GM12891 (cell line): ENCODE measurements at regions not wholly inside any gene's neighbourhood (a gene's known extent, or its start where the extent isn't known, plus 50 kb on each side); places are given as distances from the start of the nearest gene placed in this dataset.

ENCODE experiments used
- POLR2A ChIP-seq: IDR thresholded peaks from 2 replicates; pipeline ENCODE4 v1.6.1; 2011; ENCODE audit warnings: low read depth, low read length, control low read depth
- POLR2AphosphoS5 ChIP-seq: IDR thresholded peaks from 2 replicates; pipeline ENCODE4 v1.6.1; 2011; ENCODE audit warnings: low read depth, low read length, control low read depth
- POU2F2 ChIP-seq: IDR thresholded peaks from 2 replicates; pipeline ENCODE4 v1.6.1; 2011; ENCODE audit warnings: low read depth, mild to moderate bottlenecking, control low read depth, low read length, moderate library complexity
- SPI1 ChIP-seq: IDR thresholded peaks from 2 replicates; pipeline ENCODE4 v1.6.1; 2011; ENCODE audit warnings: low read depth, low read length, control low read depth
- TAF1 ChIP-seq: IDR thresholded peaks from 2 replicates; pipeline ENCODE4 v1.6.1; 2011; ENCODE audit warnings: low read depth, low read length, control low read depth

DNA sequence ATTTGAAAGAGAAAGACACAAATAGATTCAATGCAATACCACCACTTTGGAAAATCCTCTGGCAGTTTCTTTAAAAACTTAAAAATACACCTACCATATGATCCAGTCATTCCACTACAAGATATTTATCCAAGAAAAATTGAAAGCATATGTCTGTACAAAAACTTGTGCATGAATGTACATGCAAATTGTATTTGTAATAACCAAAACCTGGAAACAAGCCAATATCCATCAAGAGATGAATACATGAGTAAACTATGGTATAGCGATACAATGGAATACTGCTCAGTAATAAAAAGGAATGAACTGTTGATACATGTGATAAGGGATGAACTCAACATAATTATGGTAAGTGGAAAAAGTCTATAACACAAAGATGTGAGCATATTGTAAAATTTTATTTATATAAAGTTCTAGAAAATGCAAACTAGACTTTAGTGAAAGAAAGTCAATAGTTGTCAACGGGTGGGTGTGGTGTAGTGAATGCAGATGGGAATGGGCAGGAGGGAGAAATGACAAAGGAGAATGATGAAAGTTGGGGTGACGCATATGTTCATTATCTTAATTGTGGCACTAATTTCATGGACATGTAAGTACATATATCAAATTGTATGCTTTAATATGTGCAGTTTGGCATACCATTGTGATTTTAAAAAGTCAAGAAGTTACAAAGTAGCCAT is 347.5 kb downstream of the SAMD5 start:
- TF ChIP-seq POLR2A = no peak
- no peak for TF ChIP-seq TAF1
- no peak for TF ChIP-seq POLR2AphosphoS5
- no peak for TF ChIP-seq POU2F2
- TF ChIP-seq SPI1 = no peak
